ENCODE measurements at regions not wholly inside any gene's neighbourhood (a gene's known extent, or its start where the extent isn't known, plus 50 kb on each side); places are given as distances from the start of the nearest gene placed in this dataset.

- TF ChIP-seq ELF4 (CRISPR knock-in tag; IDR thresholded peaks at IDR 0.05; ENCODE audit: low read depth) (no peak), ETV6 (CRISPR knock-in tag; IDR thresholded peaks at IDR 0.05) (no peak), CTCF (IDR thresholded peaks at IDR 0.05) (no peak)
These were observed 517.0 kb upstream of the NRSN1 start for GRCh38 chr6:23608931-23609435.
